Epithelial cell of prostate (primary cell): ENCODE measurements at regions not wholly inside any gene's neighbourhood (a gene's known extent, or its start where the extent isn't known, plus 50 kb on each side); places are given as distances from the start of the nearest gene placed in this dataset.

Source experiments
- DNase-seq: peaks from one replicate; pipeline ENCODE4 v3.0.0-alpha.2; 2011; ENCODE audit warnings: low read depth, low spot score
- H3K27ac ChIP-seq: fragments of 450-650 bp; 2 replicates; pipeline ENCODE4 v1.5.1; 2017; ENCODE audit warnings: mild to moderate bottlenecking

DNA sequence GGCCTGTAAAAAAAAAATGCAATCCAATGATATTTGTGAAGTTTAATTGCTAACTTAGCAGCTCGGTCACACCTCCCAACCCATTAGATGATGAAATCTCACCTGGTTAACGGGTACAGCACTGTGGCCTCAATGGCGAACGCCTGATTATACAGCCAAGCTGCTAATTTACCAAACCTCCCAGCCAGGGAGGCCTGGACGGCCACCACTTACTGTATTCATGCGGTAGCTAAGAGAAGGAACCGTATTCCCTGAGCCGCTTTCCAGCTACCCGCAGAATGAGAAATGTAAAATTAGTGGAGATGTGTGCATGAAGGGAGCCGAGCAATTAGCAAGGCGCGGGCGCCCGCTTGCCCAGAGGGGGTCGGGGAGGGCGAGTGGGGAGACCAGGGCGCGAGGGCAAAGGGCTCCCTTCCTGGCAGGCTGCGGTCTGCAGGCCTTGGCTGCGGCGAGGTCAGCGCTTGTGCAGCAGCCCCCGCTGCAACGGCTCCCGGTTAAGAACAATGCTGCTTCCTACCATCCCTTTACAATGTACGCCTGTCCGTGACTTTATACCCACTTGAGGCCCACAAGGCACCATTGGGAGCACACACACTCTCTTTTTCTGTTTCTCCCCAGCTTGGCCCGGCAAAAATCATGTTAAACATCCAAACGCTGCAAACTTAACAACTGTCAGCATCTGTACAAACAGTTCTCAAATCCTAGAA lies 70.4 kb upstream of the TBCA start:
- no peak overlapping the region for H3K27ac ChIP-seq
- no peak for DNase-seq

DNA sequence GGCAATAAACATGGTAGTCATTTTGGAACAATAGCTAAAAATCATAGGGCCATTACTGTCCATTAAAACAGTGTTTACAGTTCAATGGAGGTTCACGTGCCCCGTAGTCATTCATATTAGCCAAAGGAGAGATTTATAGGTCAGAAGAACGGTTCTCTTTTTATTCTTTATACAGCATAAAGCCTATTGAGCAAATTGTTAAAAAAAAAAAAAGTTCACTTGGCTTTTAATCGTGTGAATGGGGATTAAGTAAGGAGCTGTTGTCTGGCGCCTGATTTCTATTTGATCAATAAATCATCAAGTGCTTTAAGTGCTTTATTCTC lies 69.1 kb upstream of the TBCA start:
- DNase-seq, result no peak

DNA sequence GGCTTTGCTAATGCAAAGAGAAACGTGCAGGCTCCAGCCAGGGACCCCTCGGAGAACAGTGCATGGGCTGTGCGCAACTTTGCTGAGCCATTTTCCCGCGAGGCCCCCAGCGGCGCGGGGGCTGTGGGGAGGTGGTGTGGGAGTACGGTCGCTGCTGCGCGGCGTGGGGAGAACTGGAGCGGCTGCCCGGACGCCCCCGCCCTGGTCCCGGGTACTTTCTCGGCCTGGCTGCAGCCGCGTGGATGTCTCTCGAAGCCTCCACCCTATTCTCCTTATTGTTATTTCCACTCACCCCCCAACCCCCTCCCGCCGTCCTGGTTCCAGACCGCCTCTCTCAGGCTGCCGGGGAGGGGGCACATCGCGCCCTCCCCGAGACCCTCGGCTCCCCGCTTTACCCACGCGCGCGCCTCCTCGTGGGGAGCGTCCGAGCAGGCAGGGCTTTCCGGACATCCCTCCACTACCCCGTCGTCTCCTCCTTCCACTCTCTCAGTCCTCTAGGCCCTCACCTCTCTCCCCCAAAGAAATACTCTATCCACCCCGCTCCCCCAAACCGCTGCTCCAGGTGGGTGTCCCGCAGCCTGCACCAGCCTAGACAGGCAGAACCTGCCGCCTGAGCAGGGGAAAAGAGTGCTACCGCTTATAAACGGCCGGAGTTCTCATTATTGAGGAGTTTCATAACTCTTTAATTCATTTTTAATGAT lies 68.6 kb upstream of the TBCA start:
- DNase-seq, result no peak
- H3K27ac ChIP-seq, result no peak overlapping the region

More for the DNA sequence above, 69.1 kb upstream of the TBCA start:
- no peak overlapping the region for H3K27ac ChIP-seq

DNA sequence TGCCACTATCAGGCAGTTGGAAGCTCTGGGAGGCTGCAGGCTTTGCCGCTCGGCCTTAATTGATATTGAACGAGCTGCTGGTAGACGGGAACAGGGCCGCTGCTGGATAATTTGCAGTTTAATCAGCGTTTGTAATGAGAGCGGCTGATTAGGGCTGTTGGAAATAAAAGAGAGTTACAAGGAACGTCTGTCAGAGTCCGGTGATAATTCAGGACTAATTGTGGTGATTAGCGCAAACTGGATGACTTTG lies 68.2 kb upstream of the TBCA start:
- no peak overlapping the region for H3K27ac ChIP-seq
- no peak for DNase-seq

DNA sequence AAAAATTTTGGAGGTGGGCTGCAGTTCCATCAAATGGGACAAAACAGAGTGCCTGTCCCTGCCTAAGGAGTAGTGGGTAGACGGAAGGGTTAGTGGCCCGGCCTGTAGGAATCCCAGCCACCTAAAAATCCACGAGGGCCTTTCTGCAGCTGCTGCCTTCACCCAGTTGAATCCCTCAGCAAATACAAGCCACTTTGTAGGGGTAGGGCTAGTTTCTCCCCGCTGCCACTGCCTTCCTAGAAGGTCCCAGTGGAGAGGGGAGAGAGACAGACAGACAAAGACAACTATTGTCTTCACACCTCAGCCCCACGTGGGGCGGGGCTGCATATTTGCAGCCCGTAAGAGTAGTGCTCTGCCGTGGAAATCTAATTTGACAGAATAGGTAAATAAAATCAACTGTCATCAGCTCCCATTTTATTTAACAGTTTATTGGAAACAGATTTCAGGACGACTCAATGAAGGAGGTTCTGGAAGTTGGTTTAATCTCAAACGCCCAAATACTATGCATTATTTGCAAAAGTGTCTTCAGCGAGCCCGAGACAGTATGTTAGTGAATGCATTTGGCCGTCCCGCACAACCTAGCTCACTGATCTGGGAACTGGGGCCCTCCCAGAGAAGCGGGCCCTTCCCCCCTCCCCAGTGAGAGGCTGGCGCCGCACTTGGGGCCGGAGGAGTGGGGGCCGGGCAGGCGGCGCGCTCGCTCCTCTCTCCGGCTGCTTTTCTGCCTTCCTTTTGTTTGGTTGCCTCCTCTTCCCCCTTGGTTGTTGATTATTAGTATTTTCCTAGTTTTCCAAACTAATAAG lies 67.6 kb upstream of the TBCA start:
- no peak overlapping the region for H3K27ac ChIP-seq
- no peak for DNase-seq

DNA sequence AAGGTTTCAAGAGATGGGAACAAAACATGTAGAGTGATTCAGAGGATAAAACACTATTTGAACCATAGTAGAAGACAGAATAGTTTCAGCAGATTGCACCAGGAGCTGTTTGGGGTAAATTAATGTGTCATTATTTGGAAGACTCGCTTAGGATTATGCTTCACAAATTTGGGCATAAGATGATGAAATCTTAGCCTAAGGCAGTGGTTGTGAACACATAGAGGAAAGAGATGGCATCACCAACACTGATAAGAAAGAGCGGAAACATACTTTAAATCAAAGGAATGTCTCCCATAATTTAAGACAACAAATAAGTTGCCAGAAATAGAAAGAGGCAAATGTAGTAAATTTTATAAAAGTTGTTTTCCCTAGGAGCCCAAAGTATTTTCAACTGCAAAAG lies 66.1 kb upstream of the TBCA start:
- H3K27ac ChIP-seq, result no peak overlapping the region
- no peak for DNase-seq

DNA sequence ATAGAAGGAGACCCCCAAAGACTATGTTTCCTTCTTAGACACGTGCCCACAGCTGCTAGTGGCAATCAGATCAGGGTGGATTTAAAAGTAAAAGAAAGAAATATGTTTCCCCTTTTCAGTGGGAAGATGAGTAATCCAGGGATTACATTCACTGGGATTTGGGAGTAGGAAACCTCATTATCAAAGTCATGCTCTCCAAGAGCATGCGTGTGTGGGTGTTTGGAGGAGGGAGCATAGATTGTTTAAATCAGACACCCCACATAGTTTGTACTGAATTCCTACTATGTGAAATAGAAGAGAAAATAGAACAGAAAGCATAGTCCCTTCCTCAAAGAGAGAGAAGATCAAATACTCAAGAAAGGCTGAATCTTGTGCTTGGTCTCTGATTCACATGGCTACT lies 65.5 kb upstream of the TBCA start:
- H3K27ac ChIP-seq, result no peak overlapping the region
- DNase-seq, result no peak

DNA sequence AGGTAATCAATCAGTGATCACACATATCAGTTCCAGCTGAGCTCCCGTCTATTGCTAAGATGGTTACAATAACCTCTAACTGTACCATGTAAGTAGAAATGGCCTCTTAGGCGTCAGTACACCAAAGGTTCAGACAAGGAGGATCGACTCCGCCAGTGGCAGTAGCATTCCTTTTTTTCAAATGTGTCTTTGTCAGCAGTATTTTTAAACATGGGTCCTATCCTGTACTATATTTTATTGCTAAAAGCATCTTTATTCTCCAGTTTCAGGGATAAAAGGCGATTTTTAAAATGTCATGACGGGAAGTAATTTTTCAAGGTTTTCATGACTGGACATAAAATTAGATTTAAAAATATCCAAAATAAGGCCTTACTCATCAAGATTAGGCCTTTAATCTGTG lies 64.8 kb upstream of the TBCA start:
- no peak for DNase-seq
- no peak overlapping the region for H3K27ac ChIP-seq

DNA sequence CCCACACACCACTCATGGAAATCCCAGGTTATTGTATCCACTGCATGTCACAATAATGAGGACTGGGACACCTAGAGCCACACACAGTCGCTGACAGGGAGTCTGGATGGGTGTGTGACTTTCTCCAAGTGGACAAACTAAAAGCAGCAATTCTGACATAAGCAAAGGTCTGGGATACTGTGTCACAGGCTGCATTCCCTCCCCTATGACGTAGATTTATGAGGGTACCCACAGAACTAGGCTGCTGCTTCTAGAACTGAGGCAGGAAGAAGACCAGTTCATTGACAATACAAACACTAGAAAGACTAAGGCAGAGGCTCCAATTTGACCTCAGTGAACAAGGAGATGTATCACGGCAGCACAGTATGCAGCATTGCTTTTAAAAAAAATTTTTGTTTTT lies 63.6 kb upstream of the TBCA start:
- DNase-seq, result no peak
- H3K27ac ChIP-seq, result no peak overlapping the region

DNA sequence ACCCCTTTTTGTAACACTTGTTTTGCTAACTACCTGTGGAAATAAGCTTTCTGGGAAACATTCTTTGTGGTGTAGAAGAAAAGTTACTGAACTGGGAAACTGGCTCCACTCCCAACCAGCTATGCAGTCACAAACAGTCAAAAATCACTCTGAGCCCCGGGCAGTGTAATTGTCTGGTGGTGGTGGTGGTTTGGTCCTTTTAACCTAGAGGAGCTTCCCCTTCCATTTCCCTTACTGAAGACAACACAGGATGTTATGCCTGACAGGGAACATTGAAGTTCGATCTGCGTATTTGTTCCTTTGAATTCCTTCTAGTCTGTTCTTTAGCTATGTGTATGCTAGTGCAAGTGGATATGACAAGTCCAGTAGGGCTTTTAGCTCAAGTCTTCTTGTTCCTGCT lies 56.8 kb upstream of the TBCA start:
- no peak for DNase-seq
- H3K27ac ChIP-seq, result no peak overlapping the region

DNA sequence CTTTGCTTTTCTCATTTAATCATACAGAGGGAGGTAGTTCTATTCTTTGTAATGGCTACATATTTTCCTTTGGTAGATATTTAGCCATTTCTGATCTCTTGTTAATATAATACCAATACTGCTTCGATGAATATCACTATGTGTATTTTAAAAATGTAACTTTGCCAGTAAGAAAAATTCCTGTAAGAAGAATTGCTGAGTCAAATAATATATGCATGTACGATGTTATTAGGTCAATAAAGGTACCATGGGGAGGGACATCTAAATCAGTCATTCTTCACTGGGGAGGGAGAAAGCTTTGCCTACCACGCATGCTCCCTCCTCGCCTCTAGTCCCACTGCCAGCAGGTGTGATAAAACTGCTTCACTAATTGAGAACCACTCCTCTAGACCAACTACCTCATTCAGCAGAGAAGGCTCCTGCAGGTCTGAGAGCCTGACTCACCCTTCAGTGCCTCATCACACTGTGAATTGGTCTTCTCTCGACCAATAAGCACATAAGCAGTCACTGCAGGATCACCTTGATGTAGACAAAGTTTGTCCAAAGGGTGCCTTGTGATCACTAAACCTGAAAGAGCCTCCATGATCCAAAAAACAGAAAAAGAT lies 56.1 kb upstream of the TBCA start:
- DNase-seq, result no peak
- H3K27ac ChIP-seq, result no peak overlapping the region

DNA sequence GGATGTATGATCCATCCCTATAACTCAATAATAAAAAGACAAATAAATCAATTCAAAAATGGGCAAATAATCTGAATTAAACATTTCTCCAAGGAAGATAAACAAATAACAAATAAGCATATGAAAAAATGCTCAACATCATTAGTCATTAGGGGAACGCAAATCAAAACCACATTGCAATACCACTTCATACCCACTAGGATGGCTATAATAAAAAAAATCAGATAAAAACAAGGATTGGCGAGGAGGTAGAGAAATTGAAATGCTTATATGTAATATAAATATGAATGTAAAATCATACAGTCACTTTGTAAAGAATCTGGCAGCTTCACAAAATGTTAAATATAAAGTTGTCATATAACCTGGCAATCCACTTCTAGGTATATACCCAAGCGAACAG lies 52.3 kb upstream of the TBCA start:
- no peak for DNase-seq
- no peak overlapping the region for H3K27ac ChIP-seq
